Fibroblast of the aortic adventitia (primary cell): ENCODE measurements at regions not wholly inside any gene's neighbourhood (a gene's known extent, or its start where the extent isn't known, plus 50 kb on each side); places are given as distances from the start of the nearest gene placed in this dataset.

ENCODE experiments used
- DNase-seq: peaks from one replicate; pipeline ENCODE4 v3.0.0-alpha.2; 2010; ENCODE audit warnings: low read depth
- H3K4me3 ChIP-seq: 2 replicates; pipeline ENCODE4 v1.5.1; 2011; ENCODE audit warnings: low read depth, mild to moderate bottlenecking, control low read depth, low read length, moderate library complexity
- CTCF ChIP-seq: IDR thresholded peaks from 2 replicates; pipeline ENCODE4 v1.5.1; 2011; ENCODE audit warnings: mild to moderate bottlenecking, low read length, control low read depth, inconsistent platforms; ENCODE audit not compliant: insufficient read depth

GRCh38 chr9:80107931-80108660, 536.3 kb downstream of the TLE4 start:
- no peak overlapping the region for H3K4me3 ChIP-seq
- DNase-seq, result no peak
- no peak for TF ChIP-seq CTCF

GRCh38 chr9:80097476-80097875, 525.7 kb downstream of the TLE4 start:
- H3K4me3 ChIP-seq, result no peak overlapping the region
- no peak for DNase-seq
- TF ChIP-seq CTCF, result no peak

GRCh38 chr9:80094176-80094771, 522.5 kb downstream of the TLE4 start:
- no peak overlapping the region for H3K4me3 ChIP-seq
- no peak for TF ChIP-seq CTCF
- no peak for DNase-seq

- no peak for TF ChIP-seq CTCF
- no peak for DNase-seq
Measured at GRCh38 chr9:80093695-80094094, 521.9 kb downstream of the TLE4 start.

GRCh38 chr9:80091526-80091925, 519.8 kb downstream of the TLE4 start:
- no peak overlapping the region for H3K4me3 ChIP-seq
- no peak for TF ChIP-seq CTCF
- no peak for DNase-seq

More at GRCh38 chr9:80093695-80094094, 521.9 kb downstream of the TLE4 start:
- no peak overlapping the region for H3K4me3 ChIP-seq

- no peak for DNase-seq
- H3K4me3 ChIP-seq, result no peak overlapping the region
- TF ChIP-seq CTCF, result no peak
Measured at GRCh38 chr9:80090317-80090716, 518.6 kb downstream of the TLE4 start.

GRCh38 chr9:80086822-80087345, 515.1 kb downstream of the TLE4 start:
- DNase-seq, result no peak
- no peak overlapping the region for H3K4me3 ChIP-seq
- no peak for TF ChIP-seq CTCF
